DOHH2 (cell line): ENCODE measurements at regions not wholly inside any gene's neighbourhood (a gene's known extent, or its start where the extent isn't known, plus 50 kb on each side); places are given as distances from the start of the nearest gene placed in this dataset.

Source experiments
- CTCF ChIP-seq: fragments of 200-600 bp; sonication (generic); IDR thresholded peaks from one replicate; pipeline ENCODE4 v1.5.1; 2014; ENCODE audit warnings: antibody characterized with exemption, mild to moderate bottlenecking, low read depth, low read length; ENCODE audit not compliant: poor library complexity, severe bottlenecking
- EZH2phosphoT487 ChIP-seq: fragments of 200-600 bp; sonication (generic); IDR thresholded peaks from 2 replicates; pipeline ENCODE4 v1.6.1; 2017; ENCODE audit warnings: borderline replicate concordance, mild to moderate bottlenecking, antibody characterized with exemption, low read length, moderate library complexity, mixed read lengths

- TF ChIP-seq CTCF (no peak), EZH2phosphoT487 (no peak)
These were observed 311.1 kb upstream of the JAG1 start for GRCh38 chr20:10984913-10985312.
